Muscle layer of colon (tissue), 2 donors: ENCODE measurements at regions not wholly inside any gene's neighbourhood (a gene's known extent, or its start where the extent isn't known, plus 50 kb on each side); places are given as distances from the start of the nearest gene placed in this dataset.
"Not testable (repeated sequence)": the region's sequence is repeated elsewhere in the genome, so short reads cannot be mapped to it uniquely, and the experiment has no call there.

Experiments
- H3K27ac ChIP-seq: one replicate; pipeline ENCODE4 v1.7.0; 2013; ENCODE audit warnings: low read depth, mild to moderate bottlenecking, low read length, moderate library complexity
- H3K27me3 ChIP-seq, 2 donors: one replicate each; pipeline ENCODE4 v1.7.0; 2013; ENCODE audit warnings: low read length in 2 of 2, mild to moderate bottlenecking in 2 of 2; ENCODE audit not compliant: insufficient read depth in 2 of 2, control insufficient read depth in 1 of 2
- H3K36me3 ChIP-seq: one replicate; pipeline ENCODE4 v1.7.0; 2013; ENCODE audit warnings: mild to moderate bottlenecking, low read length; ENCODE audit not compliant: insufficient read depth
- H3K4me1 ChIP-seq: one replicate; pipeline ENCODE4 v1.7.0; 2013; ENCODE audit warnings: mild to moderate bottlenecking, low read length; ENCODE audit not compliant: insufficient read depth
- H3K4me3 ChIP-seq, 2 donors: one replicate each; pipeline ENCODE4 v1.7.0; 2013; ENCODE audit warnings: low read length in 2 of 2, low read depth in 1 of 2, mild to moderate bottlenecking in 1 of 2, moderate library complexity in 1 of 2
- H3K9ac ChIP-seq: one replicate; pipeline ENCODE4 v1.7.0; 2013; ENCODE audit warnings: low read length
- H3K9me3 ChIP-seq: one replicate; pipeline ENCODE4 v1.7.0; 2013; ENCODE audit warnings: mild to moderate bottlenecking, low read length
- donor health status: abdominal sarcoma.
- donor health status: Adenocarcinoma of cecum.

GRCh38 chr21:14020108-14020507, 190.6 kb downstream of the LIPI start:
- not testable (repeated sequence) for H3K9ac ChIP-seq, H3K4me1 ChIP-seq, H3K27me3 ChIP-seq, H3K9me3 ChIP-seq, H3K27ac ChIP-seq, H3K36me3 ChIP-seq, H3K4me3 ChIP-seq

GRCh38 chr21:14015841-14016240, 194.9 kb downstream of the LIPI start:
- H3K27me3 ChIP-seq, H3K36me3 ChIP-seq, H3K4me3 ChIP-seq, H3K4me1 ChIP-seq, H3K9me3 ChIP-seq, H3K9ac ChIP-seq, H3K27ac ChIP-seq: not testable (repeated sequence)

DNA sequence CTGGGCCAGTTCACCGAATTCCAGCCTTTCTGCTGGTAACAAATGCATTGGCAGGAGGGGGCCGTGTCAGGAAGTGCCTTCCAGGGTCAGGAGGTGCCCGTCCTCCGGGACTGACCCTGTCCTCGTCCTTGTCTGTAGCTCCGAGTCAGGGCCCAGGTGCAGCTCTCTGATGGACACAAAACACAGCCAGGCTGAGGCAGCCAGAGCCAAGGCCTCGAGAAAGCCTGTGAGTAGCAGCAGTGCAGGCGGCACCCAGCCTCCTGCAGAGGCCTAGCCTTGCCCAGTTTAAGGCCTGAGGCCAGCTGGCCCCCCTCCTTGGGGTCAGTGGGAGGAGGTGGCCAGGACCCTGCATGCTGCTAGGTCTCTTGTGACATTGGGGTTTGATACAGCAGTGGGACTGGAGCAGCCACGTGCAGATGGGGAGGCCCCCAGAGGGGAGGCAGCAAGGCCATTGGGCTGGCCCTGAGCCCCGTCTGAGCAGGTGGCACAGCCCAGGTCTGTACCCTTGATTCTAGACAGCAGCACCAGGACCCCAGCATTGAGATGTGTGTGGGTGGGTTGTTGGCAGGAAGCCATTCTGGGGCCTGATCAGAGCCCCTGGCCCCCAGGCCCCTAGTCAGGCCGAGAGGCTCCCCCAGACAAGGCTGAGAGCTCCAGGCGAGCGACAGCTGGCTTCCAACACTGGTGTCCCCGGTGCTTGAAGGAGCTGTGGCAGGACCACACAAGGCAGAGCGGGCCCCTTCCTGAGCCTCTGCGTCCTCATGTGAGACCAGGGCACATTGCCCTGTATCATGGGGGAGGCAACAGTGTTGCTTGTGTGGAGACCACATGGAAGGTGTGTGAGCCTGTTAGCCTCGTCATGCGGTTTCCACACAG, 196.9 kb downstream of the LIPI start:
- not testable (repeated sequence) for H3K4me1 ChIP-seq, H3K4me3 ChIP-seq, H3K27ac ChIP-seq, H3K9me3 ChIP-seq, H3K27me3 ChIP-seq, H3K36me3 ChIP-seq, H3K9ac ChIP-seq

GRCh38 chr21:14013056-14013603, 197.6 kb downstream of the LIPI start:
- H3K9me3 ChIP-seq, result no peaks in the 10 kb centered on the region
- H3K9ac ChIP-seq, result no peak overlapping the region
- no peaks in the 10 kb centered on the region for H3K36me3 ChIP-seq
- H3K4me3 ChIP-seq, result no peak overlapping the region
- H3K4me1 ChIP-seq, result no peaks in the 10 kb centered on the region
- no peak overlapping the region for H3K27ac ChIP-seq
- H3K27me3 ChIP-seq, result no peaks in the 10 kb centered on the region

GRCh38 chr21:14012409-14012808, 198.3 kb downstream of the LIPI start:
- no peak overlapping the region for H3K4me3 ChIP-seq
- H3K36me3 ChIP-seq, result no peaks in the 10 kb centered on the region
- no peaks in the 10 kb centered on the region for H3K27me3 ChIP-seq
- H3K27ac ChIP-seq, result no peak overlapping the region
- no peaks in the 10 kb centered on the region for H3K9me3 ChIP-seq
- no peak overlapping the region for H3K9ac ChIP-seq
- no peaks in the 10 kb centered on the region for H3K4me1 ChIP-seq

- not testable (repeated sequence) for H3K9me3 ChIP-seq, H3K27me3 ChIP-seq, H3K4me3 ChIP-seq, H3K4me1 ChIP-seq, H3K27ac ChIP-seq, H3K9ac ChIP-seq, H3K36me3 ChIP-seq
Measured at GRCh38 chr21:14011751-14012150, 199.0 kb downstream of the LIPI start.

- H3K9ac ChIP-seq, H3K27ac ChIP-seq, H3K27me3 ChIP-seq, H3K36me3 ChIP-seq, H3K4me1 ChIP-seq, H3K4me3 ChIP-seq, H3K9me3 ChIP-seq: not testable (repeated sequence)
Measured at GRCh38 chr21:14011149-14011548, 199.6 kb downstream of the LIPI start.

DNA sequence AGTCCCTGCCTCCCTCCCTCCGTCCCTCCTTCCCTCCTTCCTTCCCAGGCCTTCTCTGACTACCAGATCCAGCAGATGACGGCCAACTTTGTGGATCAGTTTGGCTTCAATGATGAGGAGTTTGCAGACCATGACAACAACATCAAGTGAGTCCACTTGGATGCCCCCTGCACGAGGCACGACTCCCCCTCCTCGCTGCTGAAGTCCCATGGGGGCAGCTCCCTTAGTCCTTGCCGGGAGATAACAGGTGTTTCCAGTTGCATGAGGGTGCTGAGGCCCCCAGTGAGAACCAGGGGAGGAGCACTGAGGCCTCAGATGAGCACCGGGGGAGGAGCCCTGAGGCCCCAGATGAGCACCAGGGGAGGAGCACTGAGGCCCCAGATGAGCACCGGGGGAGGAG, 200.0 kb downstream of the LIPI start:
- no peak overlapping the region for H3K27ac ChIP-seq
- H3K9ac ChIP-seq, result no peak overlapping the region
- H3K9me3 ChIP-seq, result no peaks in the 10 kb centered on the region
- no peaks in the 10 kb centered on the region for H3K27me3 ChIP-seq
- no peaks in the 10 kb centered on the region for H3K4me1 ChIP-seq
- H3K4me3 ChIP-seq, result no peak overlapping the region
- H3K36me3 ChIP-seq, result no peaks in the 10 kb centered on the region

DNA sequence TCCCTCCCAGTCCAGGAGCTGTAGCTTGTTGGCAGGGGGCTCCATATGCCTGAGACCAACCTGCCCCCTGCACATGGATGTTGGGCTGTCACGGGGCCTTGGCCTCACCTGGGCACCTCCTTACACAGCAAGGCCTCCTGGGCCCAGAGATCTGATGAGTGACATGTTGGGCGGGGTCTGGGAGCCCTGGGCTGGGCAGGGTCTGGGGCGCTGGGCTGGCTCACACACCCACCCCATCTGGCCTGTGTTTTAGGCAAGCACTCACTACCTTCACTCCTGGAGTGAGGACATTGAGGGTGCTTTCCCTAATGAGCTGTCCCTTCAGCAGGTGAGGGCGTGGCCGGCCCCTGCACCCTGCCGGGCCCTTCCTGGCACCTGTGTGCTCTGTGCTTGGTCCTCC, 200.8 kb downstream of the LIPI start:
- H3K4me1 ChIP-seq, H3K36me3 ChIP-seq, H3K4me3 ChIP-seq, H3K9me3 ChIP-seq, H3K9ac ChIP-seq, H3K27me3 ChIP-seq, H3K27ac ChIP-seq: not testable (repeated sequence)

- not testable (repeated sequence) for H3K4me1 ChIP-seq, H3K9me3 ChIP-seq, H3K4me3 ChIP-seq, H3K9ac ChIP-seq, H3K27ac ChIP-seq, H3K27me3 ChIP-seq, H3K36me3 ChIP-seq
Measured at GRCh38 chr21:14009238-14009981, 201.3 kb downstream of the LIPI start.

- H3K36me3 ChIP-seq, H3K9me3 ChIP-seq, H3K4me1 ChIP-seq, H3K27me3 ChIP-seq, H3K9ac ChIP-seq, H3K27ac ChIP-seq, H3K4me3 ChIP-seq: not testable (repeated sequence)
Measured at GRCh38 chr21:14008436-14008835, 202.3 kb downstream of the LIPI start.

- H3K9me3 ChIP-seq, result not testable (repeated sequence)
Measured at GRCh38 chr21:14008006-14008405, 202.7 kb downstream of the LIPI start.

More at GRCh38 chr21:14008006-14008405, 202.7 kb downstream of the LIPI start:
- H3K9ac ChIP-seq, H3K4me3 ChIP-seq, H3K36me3 ChIP-seq, H3K27ac ChIP-seq, H3K27me3 ChIP-seq, H3K4me1 ChIP-seq: not testable (repeated sequence)
